ENCODE measurements at regions not wholly inside any gene's neighbourhood (a gene's known extent, or its start where the extent isn't known, plus 50 kb on each side); places are given as distances from the start of the nearest gene placed in this dataset.
A peak's percentile ranks its signal among the peaks of the same experiment; 100 is the strongest.

- Histone ChIP-seq H4K20me1 (ENCODE audit: insufficient read depth) (no peaks in the 10 kb centered on the region), H3K27me3 (ENCODE audit: insufficient read depth, low read depth, low read length) (no peaks in the 10 kb centered on the region), H3K9me3 (ENCODE audit: low read length) (no peaks in the 10 kb centered on the region), H3K4me2 (ENCODE audit: low read length) (no peak overlapping the region), H3K9me2 (ENCODE audit: insufficient read depth, low read length) (no peaks in the 10 kb centered on the region), H3K9ac (ENCODE audit: low read length) (no peak overlapping the region), H2AFZ (ENCODE audit: low read depth, low read length) (no peak overlapping the region), H3K79me2 (replicated peaks; ENCODE audit: insufficient read depth, low read length) (no peaks in the 10 kb centered on the region), H3K36me3 (ENCODE audit: insufficient read depth, low read length) (no peaks in the 10 kb centered on the region), H3K27ac (ENCODE audit: low read length) (no peak overlapping the region), H3F3A (ENCODE audit: insufficient read depth, low read length, poor library complexity, severe bottlenecking) (no peaks in the 10 kb centered on the region), H3K4me3 (ENCODE audit: low read length) (no peak overlapping the region)
- no peak for TF ChIP-seq MXI1 (conservative IDR thresholded peaks at IDR 0.05; ENCODE audit: poor library complexity, severe bottlenecking)
Measured at GRCh38 chr3:94304954-94305353, 242.1 kb downstream of the NSUN3 start.

DNA sequence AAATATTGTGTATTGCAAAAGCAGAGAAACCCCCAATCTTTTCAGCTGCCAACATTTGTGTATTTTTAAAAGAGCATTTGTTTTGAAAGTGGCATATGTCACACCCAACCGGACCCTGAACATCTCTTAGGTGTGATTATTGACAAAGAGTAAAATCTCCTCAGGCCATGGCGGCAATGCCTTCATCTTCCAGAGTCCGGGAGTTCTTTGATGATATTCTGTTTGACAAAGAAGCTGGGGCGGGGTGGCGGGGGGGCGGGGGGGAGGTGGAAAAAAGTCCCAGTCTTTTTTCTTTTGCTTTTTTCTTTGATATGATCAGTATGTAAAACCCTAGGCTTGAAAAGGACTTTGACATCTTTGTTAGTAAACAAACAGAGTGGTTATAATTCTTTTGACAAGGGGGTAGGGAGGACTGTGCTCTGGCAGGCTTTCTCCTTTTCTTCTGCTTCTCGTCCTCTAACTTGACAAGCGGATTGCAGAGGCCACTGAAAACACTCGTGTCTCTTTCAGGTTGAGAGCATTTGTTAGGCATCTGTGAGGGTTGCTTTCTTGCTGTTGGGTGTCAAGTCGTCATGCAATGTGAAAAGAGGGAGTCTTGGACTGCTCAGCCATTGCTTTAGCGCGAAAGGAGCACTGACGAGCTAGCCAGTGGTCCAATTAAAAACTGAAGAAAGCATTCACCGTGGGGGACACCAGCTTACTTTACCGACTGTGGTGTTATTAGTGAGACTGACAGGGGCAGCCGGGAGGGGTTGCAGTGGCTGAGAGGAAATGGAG, 243.2 kb downstream of the NSUN3 start:
- peak; percentile 44 for TF ChIP-seq EP300 (conservative IDR thresholded peaks at IDR 0.05; ENCODE audit: poor library complexity, severe bottlenecking)
- no peak for TF ChIP-seq RAD21 (conservative IDR thresholded peaks at IDR 0.05)
- TF ChIP-seq MXI1 (conservative IDR thresholded peaks at IDR 0.05; ENCODE audit: poor library complexity, severe bottlenecking): no peak
- TF ChIP-seq, protein P1, sequence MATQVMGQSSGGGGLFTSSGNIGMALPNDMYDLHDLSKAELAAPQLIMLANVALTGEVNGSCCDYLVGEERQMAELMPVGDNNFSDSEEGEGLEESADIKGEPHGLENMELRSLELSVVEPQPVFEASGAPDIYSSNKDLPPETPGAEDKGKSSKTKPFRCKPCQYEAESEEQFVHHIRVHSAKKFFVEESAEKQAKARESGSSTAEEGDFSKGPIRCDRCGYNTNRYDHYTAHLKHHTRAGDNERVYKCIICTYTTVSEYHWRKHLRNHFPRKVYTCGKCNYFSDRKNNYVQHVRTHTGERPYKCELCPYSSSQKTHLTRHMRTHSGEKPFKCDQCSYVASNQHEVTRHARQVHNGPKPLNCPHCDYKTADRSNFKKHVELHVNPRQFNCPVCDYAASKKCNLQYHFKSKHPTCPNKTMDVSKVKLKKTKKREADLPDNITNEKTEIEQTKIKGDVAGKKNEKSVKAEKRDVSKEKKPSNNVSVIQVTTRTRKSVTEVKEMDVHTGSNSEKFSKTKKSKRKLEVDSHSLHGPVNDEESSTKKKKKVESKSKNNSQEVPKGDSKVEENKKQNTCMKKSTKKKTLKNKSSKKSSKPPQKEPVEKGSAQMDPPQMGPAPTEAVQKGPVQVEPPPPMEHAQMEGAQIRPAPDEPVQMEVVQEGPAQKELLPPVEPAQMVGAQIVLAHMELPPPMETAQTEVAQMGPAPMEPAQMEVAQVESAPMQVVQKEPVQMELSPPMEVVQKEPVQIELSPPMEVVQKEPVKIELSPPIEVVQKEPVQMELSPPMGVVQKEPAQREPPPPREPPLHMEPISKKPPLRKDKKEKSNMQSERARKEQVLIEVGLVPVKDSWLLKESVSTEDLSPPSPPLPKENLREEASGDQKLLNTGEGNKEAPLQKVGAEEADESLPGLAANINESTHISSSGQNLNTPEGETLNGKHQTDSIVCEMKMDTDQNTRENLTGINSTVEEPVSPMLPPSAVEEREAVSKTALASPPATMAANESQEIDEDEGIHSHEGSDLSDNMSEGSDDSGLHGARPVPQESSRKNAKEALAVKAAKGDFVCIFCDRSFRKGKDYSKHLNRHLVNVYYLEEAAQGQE (IDR thresholded peaks at IDR 0.05; ENCODE audit: borderline replicate concordance): no peak
- no peak for TF ChIP-seq TAF1 (IDR thresholded peaks at IDR 0.05; ENCODE audit: low read depth)
- peak; percentile 29 for TF ChIP-seq POLR2AphosphoS5 (IDR thresholded peaks at IDR 0.05)

DNA sequence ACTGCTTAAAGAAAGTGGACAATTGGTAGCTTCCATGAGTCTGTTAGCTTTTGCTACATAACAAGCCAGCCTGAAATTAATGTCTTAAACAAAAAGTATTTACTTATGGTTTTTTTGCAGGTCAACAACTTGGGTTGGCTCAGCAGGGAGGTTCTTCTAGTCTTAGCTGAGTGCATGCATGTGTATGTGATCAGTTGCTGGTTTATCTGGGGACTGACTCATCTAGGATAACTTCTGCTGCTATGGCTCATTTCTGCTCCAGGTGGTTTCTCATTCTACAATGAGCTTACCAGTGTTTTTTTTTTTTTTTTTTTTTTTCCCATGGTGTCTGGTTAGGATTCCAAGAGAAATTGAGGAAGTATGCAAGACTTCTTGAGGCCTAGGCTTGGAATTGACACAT, 244.7 kb downstream of the NSUN3 start:
- no peak overlapping the region for H3K4me3 ChIP-seq (ENCODE audit: low read length)
- H3F3A ChIP-seq (ENCODE audit: insufficient read depth, low read length, poor library complexity, severe bottlenecking): no peaks in the 10 kb centered on the region
- no peaks in the 10 kb centered on the region for H3K9me3 ChIP-seq (ENCODE audit: low read length)
- no peaks in the 10 kb centered on the region for H3K36me3 ChIP-seq (ENCODE audit: insufficient read depth, low read length)
- H3K9ac ChIP-seq (ENCODE audit: low read length): no peak overlapping the region
- no peak overlapping the region for H3K27ac ChIP-seq (ENCODE audit: low read length)
- H3K9me2 ChIP-seq (ENCODE audit: insufficient read depth, low read length): no peaks in the 10 kb centered on the region
- no peak overlapping the region for H2AFZ ChIP-seq (ENCODE audit: low read depth, low read length)
- no peaks in the 10 kb centered on the region for H3K27me3 ChIP-seq (ENCODE audit: insufficient read depth, low read depth, low read length)
- H3K4me2 ChIP-seq (ENCODE audit: low read length): no peak overlapping the region
- H4K20me1 ChIP-seq (ENCODE audit: insufficient read depth): no peaks in the 10 kb centered on the region
- TF ChIP-seq, protein P2, sequence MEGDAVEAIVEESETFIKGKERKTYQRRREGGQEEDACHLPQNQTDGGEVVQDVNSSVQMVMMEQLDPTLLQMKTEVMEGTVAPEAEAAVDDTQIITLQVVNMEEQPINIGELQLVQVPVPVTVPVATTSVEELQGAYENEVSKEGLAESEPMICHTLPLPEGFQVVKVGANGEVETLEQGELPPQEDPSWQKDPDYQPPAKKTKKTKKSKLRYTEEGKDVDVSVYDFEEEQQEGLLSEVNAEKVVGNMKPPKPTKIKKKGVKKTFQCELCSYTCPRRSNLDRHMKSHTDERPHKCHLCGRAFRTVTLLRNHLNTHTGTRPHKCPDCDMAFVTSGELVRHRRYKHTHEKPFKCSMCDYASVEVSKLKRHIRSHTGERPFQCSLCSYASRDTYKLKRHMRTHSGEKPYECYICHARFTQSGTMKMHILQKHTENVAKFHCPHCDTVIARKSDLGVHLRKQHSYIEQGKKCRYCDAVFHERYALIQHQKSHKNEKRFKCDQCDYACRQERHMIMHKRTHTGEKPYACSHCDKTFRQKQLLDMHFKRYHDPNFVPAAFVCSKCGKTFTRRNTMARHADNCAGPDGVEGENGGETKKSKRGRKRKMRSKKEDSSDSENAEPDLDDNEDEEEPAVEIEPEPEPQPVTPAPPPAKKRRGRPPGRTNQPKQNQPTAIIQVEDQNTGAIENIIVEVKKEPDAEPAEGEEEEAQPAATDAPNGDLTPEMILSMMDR (IDR thresholded peaks at IDR 0.05; ENCODE audit: poor library complexity, severe bottlenecking): no peak
- TF ChIP-seq TAF1 (IDR thresholded peaks at IDR 0.05; ENCODE audit: low read depth) (no peak), MXI1 (conservative IDR thresholded peaks at IDR 0.05; ENCODE audit: poor library complexity, severe bottlenecking) (no peak), POLR2AphosphoS5 (IDR thresholded peaks at IDR 0.05) (no peak), SMC3 (conservative IDR thresholded peaks at IDR 0.05; ENCODE audit: poor library complexity) (no peak), RAD21 (conservative IDR thresholded peaks at IDR 0.05) (no peak), EZH2 (IDR thresholded peaks at IDR 0.05; ENCODE audit: borderline replicate concordance, insufficient read depth, low read length, poor library complexity, severe bottlenecking) (no peak), EP300 (conservative IDR thresholded peaks at IDR 0.05; ENCODE audit: poor library complexity, severe bottlenecking) (no peak)
- TF ChIP-seq, protein P1 (IDR thresholded peaks at IDR 0.05; ENCODE audit: borderline replicate concordance): no peak
- H3K79me2 ChIP-seq (replicated peaks; ENCODE audit: insufficient read depth, low read length): no peaks in the 10 kb centered on the region

More for the DNA sequence above, 243.2 kb downstream of the NSUN3 start:
- Histone ChIP-seq H3K9me3 (ENCODE audit: low read length) (no peaks in the 10 kb centered on the region), H3K9me2 (ENCODE audit: insufficient read depth, low read length) (no peaks in the 10 kb centered on the region), H3K27ac (ENCODE audit: low read length) (no peak overlapping the region), H3F3A (ENCODE audit: insufficient read depth, low read length, poor library complexity, severe bottlenecking) (no peaks in the 10 kb centered on the region), H3K36me3 (ENCODE audit: insufficient read depth, low read length) (no peaks in the 10 kb centered on the region), H3K9ac (ENCODE audit: low read length) (no peak overlapping the region), H3K4me2 (ENCODE audit: low read length) (no peak overlapping the region), H3K4me3 (ENCODE audit: low read length) (peak overlapping the region; percentile 40), H3K79me2 (replicated peaks; ENCODE audit: insufficient read depth, low read length) (no peaks in the 10 kb centered on the region), H4K20me1 (ENCODE audit: insufficient read depth) (no peaks in the 10 kb centered on the region), H3K27me3 (ENCODE audit: insufficient read depth, low read depth, low read length) (no peaks in the 10 kb centered on the region), H2AFZ (ENCODE audit: low read depth, low read length) (no peak overlapping the region)
